Left ventricle myocardium inferior (tissue), 1 donor: ENCODE measurements at regions not wholly inside any gene's neighbourhood (a gene's known extent, or its start where the extent isn't known, plus 50 kb on each side); places are given as distances from the start of the nearest gene placed in this dataset.

Experiments
- DNase-seq: peaks from one replicate; pipeline ENCODE4 v3.0.0-alpha.2; 2020
- H3K27ac ChIP-seq: fragments of 200-600 bp; replicated peaks from 2 replicates; pipeline ENCODE4 v1.8.0; 2021
- H3K27me3 ChIP-seq: fragments of 200-600 bp; 2 replicates; pipeline ENCODE4 v1.8.0; 2021; ENCODE audit warnings: low read depth
- H3K36me3 ChIP-seq: fragments of 200-600 bp; 2 replicates; pipeline ENCODE4 v1.8.0; 2021
- H3K4me1 ChIP-seq: fragments of 200-600 bp; 2 replicates; pipeline ENCODE4 v1.8.0; 2021
- H3K4me3 ChIP-seq: fragments of 200-600 bp; 2 replicates; pipeline ENCODE4 v1.8.0; 2021; ENCODE audit warnings: mild to moderate bottlenecking, moderate library complexity
- H3K9me3 ChIP-seq: fragments of 200-600 bp; replicated peaks from 2 replicates; pipeline ENCODE4 v1.8.0; 2021
- intact Hi-C: fragments of 100-400 bp; cut with micrococcal nuclease; formaldehyde crosslinking; loops from one replicate; pipeline ENCODE4 v1.11.0; 2022
- TF ChIP-seq, protein P1 (sequence below): fragments of 200-600 bp; IDR thresholded peaks from 2 replicates; pipeline ENCODE4 v1.8.0; 2021; ENCODE audit warnings: antibody characterized with exemption, mild to moderate bottlenecking, borderline replicate concordance
- donor health status: DM: no; HTN: yes; CAD: no; lungs with severe emphysema.

- H3K27me3 ChIP-seq: peaks cover 30% of the 10 kb centered on the region
- peak; percentile 38 for DNase-seq
Measured at GRCh38 chr2:236507393-236508085, 62.1 kb upstream of the ACKR3 start.

DNA sequence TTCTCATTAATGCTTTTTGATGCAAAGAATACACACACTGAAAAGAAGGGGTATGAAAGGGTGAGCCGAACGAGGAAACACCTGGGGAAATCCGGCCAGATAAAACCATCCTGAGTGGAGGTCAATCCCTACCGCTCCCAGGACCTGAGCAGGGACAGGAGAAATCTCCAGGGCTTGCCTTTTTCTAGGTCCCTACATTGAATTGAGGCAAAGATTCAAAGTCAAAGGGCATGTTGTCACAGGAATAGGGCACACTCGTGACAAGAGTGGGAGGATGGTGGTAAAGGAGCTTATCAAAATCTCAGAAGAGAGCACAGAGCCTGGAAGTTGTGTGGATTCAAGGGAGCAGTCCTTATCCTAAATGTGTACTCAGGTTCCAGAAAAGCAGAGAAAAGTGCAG, 61.2 kb upstream of the ACKR3 start:
- no peak overlapping the region for H3K27ac ChIP-seq
- H3K4me3 ChIP-seq: no peak overlapping the region
- TF ChIP-seq, protein P1, sequence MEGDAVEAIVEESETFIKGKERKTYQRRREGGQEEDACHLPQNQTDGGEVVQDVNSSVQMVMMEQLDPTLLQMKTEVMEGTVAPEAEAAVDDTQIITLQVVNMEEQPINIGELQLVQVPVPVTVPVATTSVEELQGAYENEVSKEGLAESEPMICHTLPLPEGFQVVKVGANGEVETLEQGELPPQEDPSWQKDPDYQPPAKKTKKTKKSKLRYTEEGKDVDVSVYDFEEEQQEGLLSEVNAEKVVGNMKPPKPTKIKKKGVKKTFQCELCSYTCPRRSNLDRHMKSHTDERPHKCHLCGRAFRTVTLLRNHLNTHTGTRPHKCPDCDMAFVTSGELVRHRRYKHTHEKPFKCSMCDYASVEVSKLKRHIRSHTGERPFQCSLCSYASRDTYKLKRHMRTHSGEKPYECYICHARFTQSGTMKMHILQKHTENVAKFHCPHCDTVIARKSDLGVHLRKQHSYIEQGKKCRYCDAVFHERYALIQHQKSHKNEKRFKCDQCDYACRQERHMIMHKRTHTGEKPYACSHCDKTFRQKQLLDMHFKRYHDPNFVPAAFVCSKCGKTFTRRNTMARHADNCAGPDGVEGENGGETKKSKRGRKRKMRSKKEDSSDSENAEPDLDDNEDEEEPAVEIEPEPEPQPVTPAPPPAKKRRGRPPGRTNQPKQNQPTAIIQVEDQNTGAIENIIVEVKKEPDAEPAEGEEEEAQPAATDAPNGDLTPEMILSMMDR: no peak
- intact Hi-C loops: no loop called here
- H3K9me3 ChIP-seq: no peaks in the 10 kb centered on the region
- H3K4me1 ChIP-seq: peaks cover 13% of the 10 kb centered on the region
- no peak for DNase-seq
- peaks cover 30% of the 10 kb centered on the region for H3K27me3 ChIP-seq
- H3K36me3 ChIP-seq: no peaks in the 10 kb centered on the region

More at GRCh38 chr2:236507393-236508085, 62.1 kb upstream of the ACKR3 start:
- H3K36me3 ChIP-seq: no peaks in the 10 kb centered on the region
- intact Hi-C loops: no loop called here
- H3K9me3 ChIP-seq: no peaks in the 10 kb centered on the region
- TF ChIP-seq, protein P1: no peak
- H3K4me3 ChIP-seq: peak overlapping the region; percentile 63
- H3K4me1 ChIP-seq: peaks cover 6% of the 10 kb centered on the region
- H3K27ac ChIP-seq: no peak overlapping the region

DNA sequence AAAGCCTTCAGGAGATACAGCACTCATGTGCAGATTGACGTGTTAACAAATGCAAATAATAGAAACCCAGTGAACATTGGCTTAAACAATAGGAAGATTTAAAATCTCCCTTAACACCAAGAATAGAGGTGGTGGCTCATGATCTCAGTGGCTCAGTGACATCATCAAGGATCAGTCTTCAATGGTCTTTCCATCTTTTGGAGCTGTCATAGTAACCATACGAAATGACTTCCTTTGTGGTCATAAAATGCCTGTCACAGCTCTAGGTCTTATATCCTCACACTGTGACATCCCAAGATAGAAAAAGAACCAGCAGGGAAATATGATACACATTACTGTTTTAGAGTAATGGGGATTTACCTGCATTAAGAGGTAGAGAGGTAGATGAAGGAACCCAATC, 59.6 kb upstream of the ACKR3 start:
- Histone ChIP-seq H3K36me3 (no peaks in the 10 kb centered on the region), H3K27ac (no peak overlapping the region), H3K27me3 (peaks cover 29% of the 10 kb centered on the region), H3K9me3 (no peaks in the 10 kb centered on the region), H3K4me3 (no peak overlapping the region), H3K4me1 (peaks cover 13% of the 10 kb centered on the region)
- TF ChIP-seq, protein P1: no peak
- no peak for DNase-seq
- intact Hi-C loops: loop anchor here (5.0 kb wide), 1 partner anchor 517 kb away; no protein-coding TSS in a partner anchor

GRCh38 chr2:236511266-236511665, 58.4 kb upstream of the ACKR3 start:
- peaks cover 13% of the 10 kb centered on the region for H3K4me1 ChIP-seq
- H3K36me3 ChIP-seq: no peaks in the 10 kb centered on the region
- TF ChIP-seq, protein P1: no peak
- intact Hi-C loops: loop anchor here (5.0 kb wide), 1 partner anchor 516 kb away; no protein-coding TSS in a partner anchor
- H3K9me3 ChIP-seq: no peaks in the 10 kb centered on the region
- no peak overlapping the region for H3K4me3 ChIP-seq
- DNase-seq: no peak
- peaks cover 22% of the 10 kb centered on the region for H3K27me3 ChIP-seq
- no peak overlapping the region for H3K27ac ChIP-seq

DNA sequence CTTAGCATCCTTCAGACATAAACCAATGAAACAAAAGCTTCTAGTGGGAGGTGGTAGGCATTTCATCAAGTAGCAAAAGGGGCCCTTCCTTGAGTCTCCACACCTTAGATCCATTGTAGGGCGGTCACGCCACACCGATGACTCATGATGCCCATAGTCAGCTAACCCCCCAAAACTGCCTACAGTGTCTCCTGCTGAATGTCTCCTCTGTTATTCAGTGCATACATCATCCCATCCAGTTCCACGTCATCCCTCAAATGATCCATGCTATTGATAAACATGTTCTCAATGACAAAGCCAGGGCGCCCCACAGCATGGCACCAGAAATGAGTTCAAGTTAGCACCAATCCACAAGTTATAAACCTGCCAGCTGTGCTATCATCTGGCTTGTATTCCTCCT, 57.4 kb upstream of the ACKR3 start:
- Histone ChIP-seq H3K27ac (no peak overlapping the region), H3K9me3 (no peaks in the 10 kb centered on the region), H3K4me1 (peaks cover 11% of the 10 kb centered on the region), H3K4me3 (no peak overlapping the region), H3K27me3 (peaks cover 12% of the 10 kb centered on the region), H3K36me3 (no peaks in the 10 kb centered on the region)
- DNase-seq: no peak
- intact Hi-C loops: loop anchor here (5.0 kb wide), 1 partner anchor 515 kb away; no protein-coding TSS in a partner anchor
- TF ChIP-seq, protein P1: no peak
